ENCODE measurements at regions not wholly inside any gene's neighbourhood (a gene's known extent, or its start where the extent isn't known, plus 50 kb on each side); places are given as distances from the start of the nearest gene placed in this dataset.
A peak's percentile ranks its signal among the peaks of the same experiment; 100 is the strongest.

DNA sequence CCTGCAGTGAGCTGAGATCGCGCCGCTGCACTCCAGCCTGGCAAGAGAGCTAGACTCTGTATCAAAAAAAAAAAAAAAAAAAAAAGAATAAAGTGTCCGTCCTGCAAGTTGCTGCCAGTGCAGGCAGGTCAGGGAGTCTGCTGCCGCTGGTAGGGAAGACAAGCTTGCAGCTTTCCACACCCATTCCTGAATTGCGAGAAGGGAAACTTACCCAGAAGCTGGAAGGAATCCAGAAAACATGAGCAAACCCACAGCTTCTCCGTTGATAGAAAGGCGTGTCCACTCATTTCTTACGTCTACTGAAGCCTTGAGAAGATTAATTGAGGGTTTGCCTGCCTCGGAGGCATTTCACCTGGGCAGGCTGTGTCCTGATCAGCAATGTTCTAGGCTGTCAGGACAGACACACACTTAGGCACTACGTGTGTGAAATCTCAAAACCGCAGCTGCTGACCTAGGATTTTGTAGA, 61.6 kb upstream of the DSP start:
- TF ChIP-seq, protein P1, sequence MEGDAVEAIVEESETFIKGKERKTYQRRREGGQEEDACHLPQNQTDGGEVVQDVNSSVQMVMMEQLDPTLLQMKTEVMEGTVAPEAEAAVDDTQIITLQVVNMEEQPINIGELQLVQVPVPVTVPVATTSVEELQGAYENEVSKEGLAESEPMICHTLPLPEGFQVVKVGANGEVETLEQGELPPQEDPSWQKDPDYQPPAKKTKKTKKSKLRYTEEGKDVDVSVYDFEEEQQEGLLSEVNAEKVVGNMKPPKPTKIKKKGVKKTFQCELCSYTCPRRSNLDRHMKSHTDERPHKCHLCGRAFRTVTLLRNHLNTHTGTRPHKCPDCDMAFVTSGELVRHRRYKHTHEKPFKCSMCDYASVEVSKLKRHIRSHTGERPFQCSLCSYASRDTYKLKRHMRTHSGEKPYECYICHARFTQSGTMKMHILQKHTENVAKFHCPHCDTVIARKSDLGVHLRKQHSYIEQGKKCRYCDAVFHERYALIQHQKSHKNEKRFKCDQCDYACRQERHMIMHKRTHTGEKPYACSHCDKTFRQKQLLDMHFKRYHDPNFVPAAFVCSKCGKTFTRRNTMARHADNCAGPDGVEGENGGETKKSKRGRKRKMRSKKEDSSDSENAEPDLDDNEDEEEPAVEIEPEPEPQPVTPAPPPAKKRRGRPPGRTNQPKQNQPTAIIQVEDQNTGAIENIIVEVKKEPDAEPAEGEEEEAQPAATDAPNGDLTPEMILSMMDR (IDR thresholded peaks at IDR 0.05) = no peak
- TF ChIP-seq POLR2AphosphoS5 (IDR thresholded peaks at IDR 0.05) = peak; percentile 88
